ENCODE measurements at regions not wholly inside any gene's neighbourhood (a gene's known extent, or its start where the extent isn't known, plus 50 kb on each side); places are given as distances from the start of the nearest gene placed in this dataset.

DNA sequence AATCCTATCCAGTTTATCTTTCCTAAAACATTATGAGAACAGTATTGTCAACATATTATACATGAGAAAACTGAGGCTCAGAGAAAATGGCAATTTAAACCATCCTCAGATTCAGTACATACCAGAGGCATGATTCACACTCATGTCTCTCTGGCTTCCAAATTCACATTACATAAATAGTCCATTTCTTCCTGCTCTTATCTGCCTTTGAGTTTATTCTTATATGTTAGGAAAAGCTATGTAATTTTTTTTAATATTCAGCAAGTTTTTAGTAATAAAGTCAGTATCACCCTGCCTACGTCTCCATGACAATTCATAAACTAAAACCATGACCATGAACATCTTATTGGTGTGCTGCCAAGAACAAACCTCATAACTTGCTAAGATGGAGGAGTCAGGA, 1260.2 kb upstream of the SORCS1 start:
- FAIRE-seq (no peak), DNase-seq (ENCODE audit: low spot score in 2 of 2) (no peak)

DNA sequence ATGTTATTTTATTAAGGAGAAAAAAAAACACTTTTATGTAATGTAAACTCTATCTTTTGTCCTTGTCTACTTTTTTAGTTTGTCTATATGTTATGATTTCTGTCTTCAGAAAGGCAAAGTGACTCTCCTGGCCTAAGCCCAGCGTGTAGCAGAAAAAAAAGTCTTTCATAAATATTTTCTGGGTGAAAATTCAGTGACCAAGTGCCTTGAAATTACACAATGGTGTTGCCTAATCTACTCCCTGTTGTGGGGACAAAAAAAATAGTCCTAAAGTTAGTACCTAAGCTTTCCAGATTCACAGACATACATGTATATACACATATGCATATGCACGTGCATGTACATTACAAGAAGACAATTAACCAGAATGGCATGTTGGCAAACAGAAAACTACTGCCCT, 1257.8 kb upstream of the SORCS1 start:
- DNase-seq (ENCODE audit: low spot score in 2 of 2) (no peak), FAIRE-seq (no peak)

DNA sequence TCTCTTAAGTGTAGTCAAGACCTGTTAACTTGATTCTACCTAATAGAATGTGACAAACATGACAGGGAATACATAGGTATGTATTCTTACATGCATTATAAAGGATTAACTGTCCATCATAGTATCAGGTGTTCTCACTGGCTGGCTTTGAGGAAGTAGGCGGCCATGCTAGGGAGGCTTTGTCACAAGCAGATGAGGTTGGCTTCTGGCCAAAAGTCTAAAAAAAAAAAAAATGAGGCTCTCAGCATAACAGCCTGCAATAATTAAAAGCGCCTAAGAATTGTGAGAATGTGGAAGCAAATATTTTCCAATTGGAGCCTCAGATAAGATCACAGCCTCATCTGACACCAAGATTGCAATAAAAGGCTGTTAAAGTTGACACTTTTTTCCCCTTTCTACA, 1256.8 kb upstream of the SORCS1 start:
- DNase-seq (ENCODE audit: low spot score in 2 of 2) (no peak), FAIRE-seq (no peak)

DNA sequence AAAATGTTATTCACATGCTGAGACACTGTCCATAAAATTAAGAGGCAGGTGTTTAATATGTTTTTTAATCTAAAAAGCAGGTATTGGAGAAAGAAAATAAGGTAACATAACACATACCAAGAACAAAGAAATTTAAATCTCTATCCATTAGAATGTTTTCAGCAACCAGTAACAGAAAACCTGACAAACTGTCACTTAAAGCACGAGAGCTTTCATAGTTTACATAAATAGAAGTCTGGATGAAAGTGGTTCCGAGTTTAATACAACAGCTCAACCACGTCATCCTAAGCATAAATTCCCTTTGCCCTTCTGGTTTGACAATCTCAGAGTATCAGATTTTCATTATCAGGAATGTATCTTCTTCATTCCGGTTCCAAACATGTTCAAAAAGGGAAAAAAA, 1249.4 kb upstream of the SORCS1 start:
- DNase-seq (ENCODE audit: low spot score in 2 of 2), result no peak
- FAIRE-seq, result no peak

DNA sequence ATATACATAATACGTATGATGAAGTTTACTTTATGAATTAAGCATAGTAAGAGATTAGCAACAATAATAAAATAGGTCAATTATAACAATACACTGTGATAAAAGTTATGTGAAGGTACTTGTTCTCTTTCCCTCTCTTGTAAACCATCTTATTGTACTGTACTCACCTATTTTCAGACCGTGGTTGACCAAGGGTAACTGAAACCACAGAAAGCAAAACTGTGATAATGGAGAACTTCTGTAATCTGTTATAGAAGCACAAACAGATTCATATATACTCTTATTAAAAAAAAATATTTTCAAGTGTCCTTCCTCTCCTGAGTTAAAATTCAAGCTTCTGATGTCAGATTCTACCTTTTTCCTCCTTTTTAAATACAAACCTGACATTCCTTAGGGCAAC, 1247.8 kb upstream of the SORCS1 start:
- FAIRE-seq (no peak), DNase-seq (ENCODE audit: low spot score in 2 of 2) (no peak)

DNA sequence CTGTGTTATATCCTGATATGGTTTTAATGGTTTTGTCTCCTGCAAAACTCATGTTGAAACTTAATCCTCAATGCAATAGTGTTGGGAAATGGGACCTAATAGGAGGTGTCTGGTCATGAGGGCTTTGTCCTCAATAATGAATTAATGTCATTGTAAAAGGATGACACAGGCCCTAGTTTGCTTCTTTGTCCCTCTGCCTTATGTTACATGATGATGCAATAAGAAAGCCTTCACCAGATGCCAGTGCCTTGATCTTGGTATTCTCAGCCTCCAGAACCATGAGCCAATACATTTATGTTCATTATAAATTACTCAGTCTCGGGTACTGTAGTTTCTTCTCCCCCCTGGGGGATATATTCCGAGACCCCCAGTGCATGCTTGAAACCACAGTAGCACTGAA, 1247.4 kb upstream of the SORCS1 start:
- FAIRE-seq (no peak), DNase-seq (ENCODE audit: low spot score in 2 of 2) (no peak)

DNA sequence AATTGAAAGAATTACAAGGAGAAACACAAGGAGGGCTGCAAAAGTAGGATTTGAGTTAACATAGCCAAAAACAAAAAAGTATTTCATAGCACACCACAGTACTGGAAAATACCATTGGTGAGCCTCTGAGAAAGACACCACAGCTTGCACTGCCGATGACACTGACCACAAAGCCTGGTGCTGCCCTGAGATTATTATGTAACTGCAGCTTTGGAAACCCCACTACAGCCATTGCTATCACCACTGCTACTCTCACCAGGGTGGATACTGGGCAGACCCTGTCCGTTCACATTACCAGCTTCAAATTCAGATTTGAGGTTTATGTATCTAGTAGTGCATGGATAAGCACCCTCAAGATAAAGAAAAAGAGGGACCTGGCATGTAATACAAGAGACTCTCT, 1246.7 kb upstream of the SORCS1 start:
- no peak for DNase-seq (ENCODE audit: low spot score in 2 of 2)
- FAIRE-seq, result no peak

DNA sequence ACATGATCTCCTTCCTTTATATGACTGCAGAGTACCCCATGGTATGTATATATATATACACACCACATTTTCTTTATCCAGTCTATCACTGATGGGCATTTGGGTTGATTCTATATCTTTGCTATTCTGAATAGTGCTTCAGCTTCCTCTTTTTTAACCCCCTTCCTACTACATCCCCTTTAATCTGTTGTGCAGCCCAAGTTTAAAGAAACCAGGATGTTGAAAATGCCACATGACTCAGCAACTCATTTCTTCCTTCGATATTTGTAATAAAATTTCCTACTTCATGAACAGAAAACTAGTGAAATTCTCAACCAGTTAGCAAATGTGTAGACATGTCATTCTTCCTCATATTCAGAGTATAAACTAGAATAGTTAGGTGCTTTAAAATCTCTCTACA, 1245.7 kb upstream of the SORCS1 start:
- no peak for FAIRE-seq
- no peak for DNase-seq (ENCODE audit: low spot score in 2 of 2)

DNA sequence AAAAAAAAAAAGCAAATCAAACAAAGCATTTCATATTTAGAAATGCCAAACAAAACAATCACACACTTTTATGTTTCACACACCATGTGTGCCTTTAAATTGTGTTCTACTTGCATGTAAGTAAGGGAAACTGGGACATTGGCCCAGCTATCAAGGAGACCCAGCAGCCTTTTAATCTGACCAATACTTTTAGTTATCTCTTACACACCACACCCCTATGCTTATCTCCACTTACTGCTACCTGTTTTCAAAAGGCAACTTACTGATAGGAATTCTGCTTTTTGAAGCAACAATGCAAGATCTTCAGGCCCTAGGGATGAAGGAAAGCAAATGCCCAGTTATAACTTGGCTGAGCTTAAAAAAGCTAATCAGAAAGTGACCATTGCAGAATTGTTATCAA, 1244.8 kb upstream of the SORCS1 start:
- FAIRE-seq (no peak), DNase-seq (ENCODE audit: low spot score in 2 of 2) (no peak)

DNA sequence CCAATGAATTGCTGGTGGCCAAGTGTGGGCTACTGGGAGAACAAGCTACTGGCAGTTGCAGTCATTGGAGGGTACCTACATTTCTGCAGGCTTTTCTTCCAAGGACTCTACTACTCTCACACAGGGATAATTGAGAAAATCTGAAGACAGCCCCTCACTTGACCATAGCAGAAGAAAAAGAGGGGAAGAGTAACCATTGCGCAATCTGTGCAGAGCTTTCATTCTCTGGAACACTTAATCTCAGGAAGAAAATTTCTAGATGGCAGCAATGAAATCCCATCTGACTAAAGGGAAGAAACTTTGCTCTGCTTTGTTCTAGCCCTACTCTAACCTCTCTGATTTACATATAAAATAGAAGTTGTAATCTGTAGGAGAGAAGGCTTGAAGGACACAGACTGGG, 1239.6 kb upstream of the SORCS1 start:
- no peak for DNase-seq (ENCODE audit: low spot score in 2 of 2)

DNA sequence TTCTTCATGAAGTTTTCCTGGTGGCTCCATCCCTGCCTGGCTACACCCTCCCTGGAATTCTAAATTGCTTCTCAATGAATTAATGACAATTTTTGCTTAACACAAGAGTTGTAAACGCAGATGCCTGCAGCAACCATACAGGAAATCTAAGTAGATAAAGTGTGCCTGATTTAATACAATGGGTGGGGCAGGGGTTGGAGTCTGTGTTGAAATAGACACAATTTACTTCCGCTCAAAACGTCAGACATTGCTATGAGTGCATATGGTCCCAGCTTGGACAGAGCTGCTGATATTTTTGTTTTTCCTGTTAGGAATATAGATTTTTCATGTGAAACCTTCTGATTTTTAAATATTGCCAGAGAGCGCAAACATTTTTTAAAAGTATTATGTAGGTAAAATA, 1235.0 kb upstream of the SORCS1 start:
- FAIRE-seq (no peak), DNase-seq (ENCODE audit: low spot score in 2 of 2) (no peak)

More for the DNA sequence above, 1239.6 kb upstream of the SORCS1 start:
- no peak for FAIRE-seq

DNA sequence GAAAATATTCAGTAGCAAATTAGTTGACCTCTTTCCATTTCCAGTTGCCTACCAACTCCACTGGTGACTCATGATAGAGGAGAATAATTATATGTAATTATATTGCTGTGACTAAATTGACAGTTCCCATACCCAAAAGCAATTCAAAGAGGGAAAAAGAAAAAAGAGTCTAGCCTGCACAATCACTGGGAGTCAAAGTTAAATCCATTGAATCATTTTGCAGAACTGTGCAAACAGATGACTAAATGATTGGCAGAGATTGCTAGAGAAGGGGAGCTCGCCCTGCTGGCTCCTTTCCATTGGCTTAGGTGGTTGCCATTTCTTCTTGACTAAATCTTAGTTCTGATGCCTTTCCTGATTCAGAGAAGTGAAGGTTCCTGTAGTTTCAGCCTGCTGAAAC, 1228.6 kb upstream of the SORCS1 start:
- FAIRE-seq (no peak), DNase-seq (ENCODE audit: low spot score in 2 of 2) (no peak)

DNA sequence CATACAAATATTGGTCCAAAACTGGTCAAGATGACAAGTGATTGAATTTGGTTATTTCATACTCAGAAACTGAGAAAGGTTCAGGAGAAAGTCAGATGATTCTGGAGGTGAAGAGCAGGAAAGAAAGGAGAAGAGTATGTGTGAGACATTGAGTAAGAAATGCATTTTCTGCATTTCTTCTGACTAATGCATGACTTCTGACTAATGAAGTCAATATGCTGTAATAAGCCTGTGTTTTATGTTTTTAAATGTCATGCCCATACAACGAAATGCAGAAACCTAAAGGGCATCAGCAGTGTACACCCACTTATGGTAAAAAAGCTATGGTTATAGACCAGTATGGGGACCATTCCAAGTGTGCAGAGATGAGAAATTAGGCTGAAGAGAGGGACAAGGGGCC, 1227.8 kb upstream of the SORCS1 start:
- FAIRE-seq (no peak), DNase-seq (ENCODE audit: low spot score in 2 of 2) (no peak)

DNA sequence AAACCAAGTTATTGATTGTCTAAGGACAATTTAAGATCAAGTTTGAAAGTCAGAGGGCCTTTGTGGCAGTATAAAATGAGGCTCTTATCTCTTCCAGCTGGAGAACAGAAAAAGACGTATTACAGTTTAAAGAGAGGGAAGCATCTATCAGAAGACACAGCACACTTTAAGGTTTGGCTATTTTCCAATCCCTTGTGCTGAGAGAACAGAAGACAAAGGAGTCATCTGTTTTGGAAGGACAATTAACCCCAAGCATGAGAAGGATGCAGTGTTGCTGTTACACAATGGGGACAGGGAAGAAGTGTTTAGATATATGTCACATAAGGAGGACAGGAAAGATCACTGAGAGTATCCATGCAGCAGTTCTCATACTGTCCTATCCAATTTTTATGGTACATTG, 1224.2 kb upstream of the SORCS1 start:
- DNase-seq (ENCODE audit: low spot score in 2 of 2), result peak; percentile 0 to 4
- FAIRE-seq, result no peak

DNA sequence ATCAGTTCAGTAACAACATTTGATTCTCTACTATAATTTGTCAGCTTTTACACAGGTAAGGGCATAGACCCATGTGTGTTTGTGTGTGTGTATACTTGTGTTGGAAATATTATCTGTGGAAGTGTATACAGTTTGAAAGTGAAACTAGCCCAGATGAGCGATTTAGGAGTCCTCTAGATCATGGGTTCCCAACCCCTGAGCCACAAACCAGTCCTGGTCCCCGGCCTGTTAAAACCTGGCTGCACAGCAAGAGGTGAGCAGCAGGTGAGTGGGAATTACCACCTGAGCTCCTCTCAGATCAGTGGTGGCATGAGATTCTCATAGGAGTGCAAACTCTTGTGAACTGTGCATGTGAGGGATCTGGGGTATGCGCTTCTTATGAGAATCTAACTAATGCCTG, 1221.5 kb upstream of the SORCS1 start:
- FAIRE-seq, result no peak

DNA sequence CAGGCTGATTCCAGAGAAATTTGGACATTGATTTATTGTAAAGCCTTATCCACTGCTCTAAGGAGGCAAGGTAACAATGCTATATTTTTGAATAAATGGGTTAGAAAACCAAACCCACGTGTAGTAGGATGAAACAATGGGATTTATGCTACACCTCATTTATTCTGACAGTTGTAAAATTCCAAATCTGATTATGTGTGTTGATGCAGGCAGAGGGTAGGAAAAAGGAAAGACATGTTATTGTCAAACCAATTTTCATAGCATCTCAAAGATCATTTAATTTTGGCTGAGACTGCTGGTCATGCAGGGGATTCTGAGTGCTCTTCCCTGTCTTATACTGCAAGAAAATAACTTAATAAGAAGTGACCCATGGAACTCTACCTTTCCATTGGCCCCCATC, 1219.9 kb upstream of the SORCS1 start:
- FAIRE-seq (no peak), DNase-seq (ENCODE audit: low spot score in 2 of 2) (no peak)

More for the DNA sequence above, 1221.5 kb upstream of the SORCS1 start:
- DNase-seq (ENCODE audit: low spot score in 2 of 2), result no peak

DNA sequence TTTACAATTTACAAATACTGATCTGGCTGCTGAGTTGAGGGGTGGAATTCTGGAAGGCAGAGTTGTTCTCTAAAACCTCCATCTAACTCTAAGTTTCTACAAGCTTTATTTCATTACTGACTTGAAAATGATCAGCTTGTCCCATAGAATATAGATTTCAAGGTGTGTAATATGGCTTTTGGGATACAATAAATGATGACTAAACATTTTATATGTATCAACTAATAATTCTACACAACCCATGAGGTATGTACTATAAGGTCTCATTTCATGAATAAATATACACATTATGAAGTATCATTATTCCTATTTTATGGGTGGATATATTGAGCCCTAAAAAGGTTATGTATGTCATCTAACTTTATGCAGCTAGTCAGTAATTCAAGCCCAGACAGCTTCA, 1214.3 kb upstream of the SORCS1 start:
- FAIRE-seq (no peak), DNase-seq (ENCODE audit: low spot score in 2 of 2) (no peak)

DNA sequence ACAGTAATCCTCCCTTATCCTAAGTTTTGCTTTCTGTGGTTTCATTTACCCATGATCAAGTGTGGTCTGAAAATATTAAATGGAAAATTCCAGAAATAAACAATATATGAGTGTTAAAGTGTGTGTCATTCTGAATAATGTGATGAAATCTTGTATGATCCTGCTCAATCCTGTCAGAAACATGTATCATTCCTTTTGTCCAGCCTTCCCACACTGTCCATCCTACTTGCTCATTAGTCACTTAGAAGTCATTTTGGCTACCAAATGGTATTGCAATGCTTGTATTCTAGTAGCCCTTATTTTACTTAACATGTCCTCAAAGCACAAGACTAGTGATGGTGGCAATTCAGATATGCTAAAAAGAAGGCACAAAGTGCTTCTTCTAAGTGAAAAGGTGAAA, 1211.2 kb upstream of the SORCS1 start:
- FAIRE-seq (no peak), DNase-seq (ENCODE audit: low spot score in 2 of 2) (no peak)

DNA sequence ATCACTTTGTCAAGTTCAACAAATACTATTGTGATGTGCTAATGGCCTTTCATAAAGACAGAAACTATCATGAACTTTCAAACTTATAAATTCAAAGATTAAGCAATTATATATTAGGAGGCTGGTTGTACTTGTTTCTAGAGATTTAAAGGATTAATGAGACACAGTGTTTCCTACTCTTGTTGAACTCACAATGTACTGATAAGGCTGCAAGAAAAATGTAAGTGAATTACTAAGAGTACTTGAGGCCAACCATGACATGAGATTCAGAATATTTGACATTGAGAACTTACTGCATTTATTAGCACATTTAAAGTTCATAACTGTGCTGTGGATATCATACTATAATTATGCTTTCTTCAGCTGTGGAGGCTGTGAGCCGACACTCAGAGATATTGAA, 1210.5 kb upstream of the SORCS1 start:
- DNase-seq (ENCODE audit: low spot score in 2 of 2) (no peak), FAIRE-seq (no peak)

DNA sequence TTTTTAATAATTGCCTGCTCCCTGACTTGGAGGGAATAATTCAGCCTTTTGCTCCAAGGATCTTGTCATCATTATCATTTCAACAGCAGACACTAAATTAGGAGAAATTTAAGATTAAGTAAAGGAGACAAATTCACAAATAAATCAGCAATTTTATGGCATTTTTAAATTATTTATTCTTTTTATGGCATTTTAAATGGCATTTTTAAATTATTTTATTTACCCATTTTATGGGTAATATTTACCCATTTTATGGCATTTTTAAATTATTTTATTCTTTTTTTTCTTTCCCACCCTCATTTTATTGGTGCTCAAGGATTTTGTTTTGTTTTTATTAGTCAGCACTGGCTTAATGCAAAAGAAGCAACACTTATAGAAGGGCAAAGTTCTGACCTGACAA, 1201.0 kb upstream of the SORCS1 start:
- no peak for FAIRE-seq

DNA sequence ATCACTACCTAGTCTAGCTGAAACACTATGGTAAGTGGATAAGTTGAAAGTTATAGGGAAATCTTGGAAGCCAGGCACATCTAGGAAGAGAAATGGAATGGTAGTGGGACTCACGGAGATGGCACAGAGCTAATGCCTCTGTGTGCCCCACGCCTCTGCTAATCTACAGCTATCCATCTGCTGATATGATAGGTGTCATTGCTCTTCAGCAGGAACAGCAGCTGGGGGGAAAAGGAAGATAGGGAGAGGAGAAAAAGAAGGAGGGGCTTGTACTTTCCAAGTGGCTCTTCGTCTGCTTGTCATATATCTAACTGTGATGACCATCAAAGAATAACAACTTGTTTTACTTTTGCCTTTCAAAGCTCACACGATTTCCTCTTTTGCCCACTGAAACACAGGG, 1199.1 kb upstream of the SORCS1 start:
- FAIRE-seq, result no peak
- no peak for DNase-seq (ENCODE audit: low spot score in 2 of 2)

More for the DNA sequence above, 1201.0 kb upstream of the SORCS1 start:
- DNase-seq (ENCODE audit: low spot score in 2 of 2), result no peak

DNA sequence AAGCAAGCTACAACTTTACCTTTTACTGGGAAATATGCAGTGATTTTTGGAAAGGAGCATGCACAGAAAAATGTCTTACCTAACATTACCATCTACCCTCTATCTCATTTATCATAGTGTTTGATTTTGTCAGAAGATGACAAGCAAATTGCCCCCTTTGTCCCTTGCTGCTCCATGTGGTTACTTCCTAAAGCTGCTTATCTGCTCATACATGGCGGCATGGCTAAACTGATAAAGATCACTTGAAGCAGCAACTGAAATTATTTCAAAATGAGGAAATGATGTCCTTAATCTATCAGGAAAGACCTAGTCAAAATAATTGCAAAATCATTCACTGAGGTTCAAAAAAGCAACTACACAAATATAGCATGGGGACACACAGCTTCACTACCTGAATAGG, 1198.5 kb upstream of the SORCS1 start:
- FAIRE-seq, result no peak
- no peak for DNase-seq (ENCODE audit: low spot score in 2 of 2)

DNA sequence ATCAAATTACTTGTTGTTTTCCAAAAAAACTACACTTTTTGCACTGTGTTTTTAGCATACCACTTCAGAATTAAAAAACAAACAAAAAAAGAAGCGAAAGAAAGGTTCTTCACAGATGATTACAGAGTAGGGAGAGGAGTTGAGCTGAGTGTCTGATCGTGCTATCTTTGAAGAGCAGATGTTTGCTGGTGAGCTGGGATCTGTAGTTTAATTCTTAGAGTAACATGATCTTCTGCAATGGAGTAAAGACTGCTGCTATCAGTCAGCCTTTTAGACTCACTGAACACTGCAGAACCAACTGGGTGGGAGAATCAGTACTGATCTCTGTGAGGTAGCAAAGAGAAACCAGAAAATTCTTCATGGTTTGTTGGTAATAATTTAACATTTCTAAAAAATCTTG, 1197.8 kb upstream of the SORCS1 start:
- FAIRE-seq, result no peak
- DNase-seq (ENCODE audit: low spot score in 2 of 2), result no peak

DNA sequence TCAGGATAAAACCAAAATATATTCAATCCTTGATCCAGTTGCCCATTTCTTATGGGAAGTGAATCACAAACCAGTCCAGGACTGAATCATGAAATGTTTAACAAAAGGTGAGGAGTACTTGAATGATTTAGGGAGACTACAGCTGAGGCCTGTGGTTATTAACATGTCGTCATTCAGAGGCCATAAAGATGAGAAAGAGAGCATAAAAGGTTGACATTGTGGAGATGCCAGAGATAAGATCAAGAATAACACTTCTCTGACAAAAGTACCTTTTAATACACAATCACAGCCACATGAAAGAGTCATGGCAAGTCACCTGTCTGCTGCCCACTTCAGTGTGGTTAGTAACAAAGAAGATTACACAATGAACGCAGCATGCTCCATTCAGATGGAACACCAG, 1195.7 kb upstream of the SORCS1 start:
- no peak for DNase-seq (ENCODE audit: low spot score in 2 of 2)
- FAIRE-seq, result no peak

Data from frontal cortex (tissue), 3 donors.